ENCODE measurements at regions not wholly inside any gene's neighbourhood (a gene's known extent, or its start where the extent isn't known, plus 50 kb on each side); places are given as distances from the start of the nearest gene placed in this dataset.

- Histone ChIP-seq H3K4me1 (no peaks in the 10 kb centered on the region), H3K4me3 (ENCODE audit: low read depth, low read length) (no peak overlapping the region), H3K27me3 (peaks cover 17% of the 10 kb centered on the region), H3K9me3 (no peaks in the 10 kb centered on the region), H3K36me3 (no peaks in the 10 kb centered on the region)
- DNase-seq: no peak
- no peak for TF ChIP-seq CTCF (IDR thresholded peaks at IDR 0.05; ENCODE audit: low read depth, low read length)
Measured at GRCh38 chr7:153091477-153091876, 331.9 kb downstream of the ACTR3B start.

- DNase-seq: no peak
- Histone ChIP-seq H3K36me3 (no peaks in the 10 kb centered on the region), H3K4me3 (ENCODE audit: low read depth, low read length) (no peak overlapping the region), H3K4me1 (no peaks in the 10 kb centered on the region), H3K27me3 (peaks cover 17% of the 10 kb centered on the region), H3K9me3 (no peaks in the 10 kb centered on the region)
- no peak for TF ChIP-seq CTCF (IDR thresholded peaks at IDR 0.05; ENCODE audit: low read depth, low read length)
Measured at GRCh38 chr7:153097511-153098201, 338.1 kb downstream of the ACTR3B start.

- DNase-seq: no peak
- no peaks in the 10 kb centered on the region for H3K36me3 ChIP-seq
- peaks cover 19% of the 10 kb centered on the region for H3K27me3 ChIP-seq
- H3K4me3 ChIP-seq (ENCODE audit: low read depth, low read length): no peak overlapping the region
- no peak for TF ChIP-seq CTCF (IDR thresholded peaks at IDR 0.05; ENCODE audit: low read depth, low read length)
- no peaks in the 10 kb centered on the region for H3K9me3 ChIP-seq
- no peaks in the 10 kb centered on the region for H3K4me1 ChIP-seq
Measured at GRCh38 chr7:153099235-153099634, 339.7 kb downstream of the ACTR3B start.

GRCh38 chr7:153100691-153101237 is 341.2 kb downstream of the ACTR3B start:
- H3K4me3 ChIP-seq (ENCODE audit: low read depth, low read length): no peak overlapping the region
- peaks cover 22% of the 10 kb centered on the region for H3K27me3 ChIP-seq
- no peak for DNase-seq
- H3K9me3 ChIP-seq: no peaks in the 10 kb centered on the region
- no peaks in the 10 kb centered on the region for H3K36me3 ChIP-seq
- TF ChIP-seq CTCF (IDR thresholded peaks at IDR 0.05; ENCODE audit: low read depth, low read length): no peak
- no peaks in the 10 kb centered on the region for H3K4me1 ChIP-seq

GRCh38 chr7:153103202-153103601 is 343.6 kb downstream of the ACTR3B start:
- no peak for DNase-seq
- TF ChIP-seq CTCF (IDR thresholded peaks at IDR 0.05; ENCODE audit: low read depth, low read length): no peak
- H3K9me3 ChIP-seq: no peaks in the 10 kb centered on the region
- no peak overlapping the region for H3K4me3 ChIP-seq (ENCODE audit: low read depth, low read length)
- H3K36me3 ChIP-seq: no peaks in the 10 kb centered on the region
- H3K4me1 ChIP-seq: no peaks in the 10 kb centered on the region
- H3K27me3 ChIP-seq: peaks cover 28% of the 10 kb centered on the region

- TF ChIP-seq CTCF (IDR thresholded peaks at IDR 0.05; ENCODE audit: low read depth, low read length): no peak
- H3K9me3 ChIP-seq: no peaks in the 10 kb centered on the region
- no peaks in the 10 kb centered on the region for H3K36me3 ChIP-seq
- H3K4me1 ChIP-seq: no peaks in the 10 kb centered on the region
- peaks cover 25% of the 10 kb centered on the region; the same call in 1 of the 2 replicates for H3K27me3 ChIP-seq
- no peak overlapping the region for H3K4me3 ChIP-seq (ENCODE audit: low read depth, low read length)
- DNase-seq: no peak
Measured at GRCh38 chr7:153107826-153108225, 348.3 kb downstream of the ACTR3B start.
